Inflammatory macrophage treated with lipopolysaccharide for 1 hour (primary cell): ENCODE measurements at regions not wholly inside any gene's neighbourhood (a gene's known extent, or its start where the extent isn't known, plus 50 kb on each side); places are given as distances from the start of the nearest gene placed in this dataset.
"Not testable (repeated sequence)": the region's sequence is repeated elsewhere in the genome, so short reads cannot be mapped to it uniquely, and the experiment has no call there.

Experiments
- DNase-seq, 2 donors: peaks; one replicate each; pipeline ENCODE4 v3.0.0-alpha.2; 2020 to 2022

- no peak for DNase-seq
Observed at GRCh38 chr2:164014791-164015190, 279.0 kb upstream of the FIGN start.

- DNase-seq = no peak
Observed at GRCh38 chr2:164014068-164014731, 278.4 kb upstream of the FIGN start.

- DNase-seq = no peak
Observed at GRCh38 chr2:164012581-164012980, 276.8 kb upstream of the FIGN start.

- DNase-seq = no peak
Observed at GRCh38 chr2:164009756-164010337, 274.0 kb upstream of the FIGN start.

- DNase-seq = no peak
Observed at GRCh38 chr2:164008752-164009151, 272.9 kb upstream of the FIGN start.

- DNase-seq = no peak
Observed at GRCh38 chr2:164006704-164007103, 270.9 kb upstream of the FIGN start.

GRCh38 chr2:164000176-164000575 lies 264.4 kb upstream of the FIGN start:
- DNase-seq = no peak

- no peak for DNase-seq
Observed at GRCh38 chr2:163997466-163997865, 261.7 kb upstream of the FIGN start.

- no peak for DNase-seq
Observed at GRCh38 chr2:163990541-163990940, 254.7 kb upstream of the FIGN start.

GRCh38 chr2:163990101-163990500 lies 254.3 kb upstream of the FIGN start:
- DNase-seq = no peak

- no peak for DNase-seq
Observed at GRCh38 chr2:163987175-163987940, 251.6 kb upstream of the FIGN start.

GRCh38 chr2:163984986-163985385 lies 249.2 kb upstream of the FIGN start:
- no peak for DNase-seq

- no peak for DNase-seq
Observed at GRCh38 chr2:163983911-163984310, 248.1 kb upstream of the FIGN start.

- no peak for DNase-seq
Observed at GRCh38 chr2:163982938-163983337, 247.1 kb upstream of the FIGN start.

GRCh38 chr2:163974766-163975165 lies 239.0 kb upstream of the FIGN start:
- DNase-seq = no peak

- no peak for DNase-seq
Observed at GRCh38 chr2:163970058-163970813, 234.4 kb upstream of the FIGN start.

- DNase-seq = not testable (repeated sequence)
Observed at GRCh38 chr2:163964278-163964677, 228.5 kb upstream of the FIGN start.

- DNase-seq = no peak
Observed at GRCh38 chr2:163953390-163953907, 217.6 kb upstream of the FIGN start.

GRCh38 chr2:163951312-163951711 lies 215.5 kb upstream of the FIGN start:
- no peak for DNase-seq

- no peak for DNase-seq
Observed at GRCh38 chr2:163949693-163950092, 213.9 kb upstream of the FIGN start.

- DNase-seq = no peak
Observed at GRCh38 chr2:163944347-163944737, 208.5 kb upstream of the FIGN start.

- DNase-seq = no peak
Observed at GRCh38 chr2:163943403-163944346, 207.9 kb upstream of the FIGN start.
